Activated CD4-positive, alpha-beta memory T cell treated with anti-CD3 and anti-CD28 coated beads, Interleukin-2, amount 10 ng/mL, durations not matched to agents 7 days and 5 days (primary cell): ENCODE measurements at regions not wholly inside any gene's neighbourhood (a gene's known extent, or its start where the extent isn't known, plus 50 kb on each side); places are given as distances from the start of the nearest gene placed in this dataset.

Experiments
- CTCF ChIA-PET: fragments of 350-600 bp; sonication (Branson Sonifier 250); formaldehyde crosslinking; loops from one replicate; lab custom pipeline; 2021; ENCODE audit warnings: antibody characterized with exemption, inconsistent platforms; lab: Charles Lee
- POLR2A ChIA-PET: fragments of 350-600 bp; sonication (Branson Sonifier 250); formaldehyde crosslinking; loops from one replicate; lab custom pipeline; 2021; ENCODE audit warnings: antibody characterized with exemption; lab: Charles Lee
- DNase-seq: peaks from one replicate; pipeline ENCODE4 v3.0.0-alpha.2; 2020
- H3K27ac Mint-ChIP-seq: one replicate; pipeline ENCODE4 v1.8.0; 2021; ENCODE audit warnings: mild to moderate bottlenecking, mixed read lengths
- H3K27me3 Mint-ChIP-seq: one replicate; pipeline ENCODE4 v1.8.0; 2021; ENCODE audit warnings: mixed read lengths
- H3K36me3 Mint-ChIP-seq: one replicate; pipeline ENCODE4 v1.8.0; 2021; ENCODE audit warnings: low read depth, mixed read lengths
- H3K4me1 Mint-ChIP-seq: one replicate; pipeline ENCODE4 v1.8.0; 2021; ENCODE audit warnings: mixed read lengths
- H3K4me3 Mint-ChIP-seq: one replicate; pipeline ENCODE4 v1.8.0; 2021; ENCODE audit warnings: mild to moderate bottlenecking, mixed read lengths
- H3K9me3 Mint-ChIP-seq: one replicate; pipeline ENCODE4 v1.8.0; 2021; ENCODE audit warnings: mixed read lengths

- Mint-ChIP-seq H3K27me3 (no peaks in the 10 kb centered on the region), H3K36me3 (peaks cover 3% of the 10 kb centered on the region), H3K9me3 (no peaks in the 10 kb centered on the region), H3K4me1 (no peaks in the 10 kb centered on the region), H3K4me3 (no peak overlapping the region), H3K27ac (no peak overlapping the region)
- no peak for DNase-seq
- CTCF ChIA-PET = no interaction called here
- POLR2A ChIA-PET = no interaction called here
Observed at GRCh38 chr22:25508161-25508560, 56.3 kb upstream of the GRK3 start.

DNA sequence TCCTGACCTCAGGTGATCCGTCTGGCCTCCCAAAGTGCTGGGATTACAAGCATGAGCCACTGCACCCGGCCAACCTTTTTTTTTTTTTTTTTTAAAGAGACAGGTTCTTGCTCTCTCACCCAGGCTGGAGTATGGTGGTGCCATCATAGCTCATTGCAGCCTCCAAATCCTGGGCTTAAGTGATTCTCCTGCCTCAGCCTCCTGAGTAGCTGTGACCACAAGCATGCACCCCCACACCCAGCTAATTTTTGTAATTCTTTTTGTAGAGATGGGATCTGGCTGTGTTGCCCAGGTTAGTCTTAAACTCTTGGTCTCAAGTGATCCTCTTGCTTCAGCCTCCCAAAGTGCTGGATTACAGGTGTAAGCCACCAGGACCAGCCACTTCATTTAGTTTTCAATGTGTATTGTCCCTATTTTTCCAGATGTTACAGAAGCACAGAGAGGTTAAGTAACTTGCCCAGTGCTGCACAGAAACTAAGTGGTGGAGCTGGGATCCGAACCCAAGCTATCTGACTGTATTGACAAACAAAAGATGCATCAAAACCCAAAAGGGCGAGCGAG is 55.6 kb upstream of the GRK3 start:
- H3K4me3 Mint-ChIP-seq = no peak overlapping the region
- no peaks in the 10 kb centered on the region for H3K27me3 Mint-ChIP-seq
- POLR2A ChIA-PET = no interaction called here
- DNase-seq = no peak
- no peaks in the 10 kb centered on the region for H3K9me3 Mint-ChIP-seq
- no peaks in the 10 kb centered on the region for H3K4me1 Mint-ChIP-seq
- peaks cover 3% of the 10 kb centered on the region for H3K36me3 Mint-ChIP-seq
- CTCF ChIA-PET = no interaction called here
- no peak overlapping the region for H3K27ac Mint-ChIP-seq

DNA sequence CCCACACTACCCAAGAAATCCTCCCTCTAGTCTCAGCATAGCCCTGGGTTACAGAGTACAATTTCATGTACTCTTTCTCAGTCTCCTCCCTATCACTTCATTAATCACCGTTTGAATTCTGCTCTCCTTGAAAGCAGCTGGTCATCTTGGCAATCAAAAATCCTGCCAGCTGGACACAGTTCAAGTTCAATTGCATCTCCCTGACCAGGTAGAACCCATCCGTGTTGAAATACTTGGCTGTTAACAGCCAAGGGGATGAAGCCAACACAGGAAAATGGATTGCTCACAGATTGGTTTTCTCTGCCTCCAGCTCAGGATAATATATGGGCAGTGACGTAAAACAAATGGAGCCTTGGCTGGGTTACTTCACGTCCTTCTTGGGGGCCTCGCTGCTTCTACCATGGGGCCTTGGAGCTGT is 55.1 kb upstream of the GRK3 start:
- no peak for DNase-seq
- Mint-ChIP-seq H3K36me3 (peaks cover 3% of the 10 kb centered on the region), H3K27me3 (no peaks in the 10 kb centered on the region), H3K4me1 (no peaks in the 10 kb centered on the region), H3K27ac (no peak overlapping the region), H3K9me3 (no peaks in the 10 kb centered on the region), H3K4me3 (no peak overlapping the region)
- CTCF ChIA-PET = interaction anchor here (0.6 kb wide), 1 partner anchor 150 kb away, joined by 3 read pairs; no protein-coding TSS in a partner anchor
- POLR2A ChIA-PET = no interaction called here

DNA sequence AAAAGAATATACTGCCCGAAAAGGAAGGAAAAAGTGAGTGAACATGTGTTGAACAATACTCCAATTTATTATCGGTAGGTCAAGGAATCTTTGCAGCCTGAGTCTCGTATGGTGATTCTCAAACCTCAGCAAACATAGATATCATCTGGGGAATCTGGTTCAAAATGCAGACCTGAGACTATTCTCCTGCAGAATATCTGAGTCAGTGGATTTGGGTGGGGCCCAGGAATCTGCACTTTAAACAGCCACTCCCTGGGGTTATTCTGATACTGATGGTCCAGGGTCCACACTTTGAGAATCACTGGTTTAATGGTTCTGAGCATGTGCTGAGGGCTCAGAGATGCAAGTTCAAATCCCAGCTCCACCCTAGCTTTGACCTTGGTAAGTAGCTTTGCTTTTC is 53.6 kb upstream of the GRK3 start:
- Mint-ChIP-seq H3K27me3 (no peaks in the 10 kb centered on the region), H3K27ac (no peak overlapping the region), H3K4me3 (no peak overlapping the region), H3K36me3 (peaks cover 3% of the 10 kb centered on the region), H3K9me3 (no peaks in the 10 kb centered on the region), H3K4me1 (no peaks in the 10 kb centered on the region)
- ChIA-PET CTCF (no interaction called here), POLR2A (no interaction called here)
- no peak for DNase-seq

DNA sequence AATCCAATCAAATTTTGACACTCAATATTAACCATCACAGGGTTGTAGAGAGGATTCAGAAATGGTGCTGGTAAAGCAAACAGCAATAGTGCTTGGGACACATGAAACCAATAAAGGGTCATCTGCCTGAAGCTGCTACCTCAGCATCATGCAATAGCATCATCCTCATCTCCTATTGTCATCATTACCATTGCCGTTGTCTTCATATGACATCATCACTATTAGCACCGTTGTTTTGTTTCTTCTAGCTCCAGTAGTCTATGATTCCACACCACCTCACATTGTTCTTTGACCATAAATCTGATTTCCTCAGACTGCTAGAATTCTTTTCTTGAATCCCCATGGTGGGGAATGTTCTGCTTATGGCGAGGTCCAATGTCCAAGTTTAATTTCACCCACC is 52.8 kb upstream of the GRK3 start:
- ChIA-PET CTCF (no interaction called here), POLR2A (no interaction called here)
- H3K27me3 Mint-ChIP-seq = no peaks in the 10 kb centered on the region
- H3K27ac Mint-ChIP-seq = no peak overlapping the region
- no peaks in the 10 kb centered on the region for H3K9me3 Mint-ChIP-seq
- no peak overlapping the region for H3K4me3 Mint-ChIP-seq
- no peak for DNase-seq
- H3K4me1 Mint-ChIP-seq = no peaks in the 10 kb centered on the region
- peaks cover 3% of the 10 kb centered on the region for H3K36me3 Mint-ChIP-seq

- Mint-ChIP-seq H3K27me3 (no peaks in the 10 kb centered on the region), H3K27ac (no peak overlapping the region), H3K36me3 (peaks cover 3% of the 10 kb centered on the region), H3K4me3 (no peak overlapping the region), H3K9me3 (no peaks in the 10 kb centered on the region), H3K4me1 (no peaks in the 10 kb centered on the region)
- DNase-seq = no peak
- CTCF ChIA-PET = interaction anchor here (1.2 kb wide), 1 partner anchor 11 kb away, joined by 3 read pairs; no protein-coding TSS in a partner anchor
- POLR2A ChIA-PET = interaction anchor here (0.7 kb wide), 1 partner anchor 445 kb away, joined by 3 read pairs; no protein-coding TSS in a partner anchor
Observed at GRCh38 chr22:25514436-25515180, 49.9 kb upstream of the GRK3 start.
